C4-2B (cell line): ENCODE measurements at regions not wholly inside any gene's neighbourhood (a gene's known extent, or its start where the extent isn't known, plus 50 kb on each side); places are given as distances from the start of the nearest gene placed in this dataset.

ENCODE experiments used
- H3K27ac ChIP-seq: fragments of 450-650 bp; 2 replicates; pipeline ENCODE4 v1.5.1; 2017
- ZFX ChIP-seq: fragments of 450-650 bp; IDR thresholded peaks from 2 replicates; pipeline ENCODE4 v1.6.1; 2017
- TF ChIP-seq, protein P1 (sequence below): fragments of 450-650 bp; conservative IDR thresholded peaks from 2 replicates; pipeline ENCODE4 v1.5.1; 2017; ENCODE audit warnings: mild to moderate bottlenecking

DNA sequence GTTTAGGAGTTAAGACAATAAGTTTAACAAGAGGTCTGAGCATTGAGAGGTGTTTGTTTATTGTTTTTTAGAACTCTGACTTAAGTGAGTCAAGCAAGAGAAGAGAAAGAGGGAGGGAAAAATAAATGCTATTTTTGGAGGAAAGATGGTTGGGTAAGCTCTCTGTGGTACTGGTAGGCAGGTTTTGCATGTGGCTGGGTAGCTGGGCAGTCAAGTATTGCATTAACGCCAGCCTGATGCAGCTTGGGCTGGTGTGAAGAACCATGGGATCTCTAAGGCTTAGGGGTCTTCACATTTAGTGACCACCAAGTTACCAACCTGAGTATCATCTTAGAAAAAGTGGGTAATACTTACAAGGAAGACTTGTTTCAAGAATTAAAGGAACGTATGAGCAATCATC, 534.5 kb upstream of the SEMA6D start:
- no peak for TF ChIP-seq ZFX
- TF ChIP-seq, protein P1, sequence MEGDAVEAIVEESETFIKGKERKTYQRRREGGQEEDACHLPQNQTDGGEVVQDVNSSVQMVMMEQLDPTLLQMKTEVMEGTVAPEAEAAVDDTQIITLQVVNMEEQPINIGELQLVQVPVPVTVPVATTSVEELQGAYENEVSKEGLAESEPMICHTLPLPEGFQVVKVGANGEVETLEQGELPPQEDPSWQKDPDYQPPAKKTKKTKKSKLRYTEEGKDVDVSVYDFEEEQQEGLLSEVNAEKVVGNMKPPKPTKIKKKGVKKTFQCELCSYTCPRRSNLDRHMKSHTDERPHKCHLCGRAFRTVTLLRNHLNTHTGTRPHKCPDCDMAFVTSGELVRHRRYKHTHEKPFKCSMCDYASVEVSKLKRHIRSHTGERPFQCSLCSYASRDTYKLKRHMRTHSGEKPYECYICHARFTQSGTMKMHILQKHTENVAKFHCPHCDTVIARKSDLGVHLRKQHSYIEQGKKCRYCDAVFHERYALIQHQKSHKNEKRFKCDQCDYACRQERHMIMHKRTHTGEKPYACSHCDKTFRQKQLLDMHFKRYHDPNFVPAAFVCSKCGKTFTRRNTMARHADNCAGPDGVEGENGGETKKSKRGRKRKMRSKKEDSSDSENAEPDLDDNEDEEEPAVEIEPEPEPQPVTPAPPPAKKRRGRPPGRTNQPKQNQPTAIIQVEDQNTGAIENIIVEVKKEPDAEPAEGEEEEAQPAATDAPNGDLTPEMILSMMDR, result no peak
- no peak overlapping the region for H3K27ac ChIP-seq

DNA sequence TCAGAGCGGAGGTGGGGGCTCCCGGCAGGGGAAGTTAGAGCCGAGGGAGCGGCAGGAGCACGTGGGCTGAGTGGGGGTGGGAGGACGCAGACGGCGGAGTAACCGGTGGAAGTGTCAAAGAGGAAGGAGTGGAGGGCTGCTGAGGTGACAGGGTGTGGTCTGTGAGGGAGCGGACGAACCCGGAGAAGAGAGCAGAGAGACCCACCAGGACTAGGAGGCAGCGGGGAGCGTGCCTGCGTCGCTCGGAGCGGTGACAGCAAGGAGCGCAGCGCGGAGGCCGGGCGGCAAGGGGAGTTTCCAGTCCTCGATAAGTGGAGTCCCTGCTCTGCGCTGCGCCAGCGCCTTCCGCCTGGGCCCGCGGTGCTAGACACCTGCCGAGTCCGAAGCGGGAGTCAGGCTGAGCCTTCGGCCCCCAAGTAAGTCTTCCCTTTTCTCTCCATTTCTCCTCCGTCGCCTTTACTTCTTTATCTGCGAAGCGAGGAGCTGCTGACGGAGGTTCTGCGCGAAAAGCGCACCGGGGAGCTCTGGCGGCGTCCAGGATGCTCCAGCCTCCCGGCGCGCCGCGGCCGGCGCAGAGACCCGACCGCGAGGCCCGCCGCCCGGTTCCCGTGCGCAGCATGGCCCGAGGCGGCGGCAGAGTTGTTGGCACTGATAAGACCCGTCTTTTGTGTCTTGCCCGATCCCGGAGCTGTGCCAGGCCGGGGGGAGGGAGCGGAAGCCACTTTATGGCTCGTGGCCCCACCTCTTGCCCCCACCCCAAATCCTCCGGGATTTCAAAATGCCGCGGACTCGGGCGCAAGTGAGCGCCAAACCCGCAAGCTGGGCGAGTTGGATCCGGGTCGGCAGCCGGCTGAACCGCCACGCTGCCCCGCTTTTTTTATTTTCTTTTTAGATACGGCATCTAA, 533.0 kb upstream of the SEMA6D start:
- no peak for TF ChIP-seq ZFX
- TF ChIP-seq, protein P1, result no peak
- no peak overlapping the region for H3K27ac ChIP-seq

DNA sequence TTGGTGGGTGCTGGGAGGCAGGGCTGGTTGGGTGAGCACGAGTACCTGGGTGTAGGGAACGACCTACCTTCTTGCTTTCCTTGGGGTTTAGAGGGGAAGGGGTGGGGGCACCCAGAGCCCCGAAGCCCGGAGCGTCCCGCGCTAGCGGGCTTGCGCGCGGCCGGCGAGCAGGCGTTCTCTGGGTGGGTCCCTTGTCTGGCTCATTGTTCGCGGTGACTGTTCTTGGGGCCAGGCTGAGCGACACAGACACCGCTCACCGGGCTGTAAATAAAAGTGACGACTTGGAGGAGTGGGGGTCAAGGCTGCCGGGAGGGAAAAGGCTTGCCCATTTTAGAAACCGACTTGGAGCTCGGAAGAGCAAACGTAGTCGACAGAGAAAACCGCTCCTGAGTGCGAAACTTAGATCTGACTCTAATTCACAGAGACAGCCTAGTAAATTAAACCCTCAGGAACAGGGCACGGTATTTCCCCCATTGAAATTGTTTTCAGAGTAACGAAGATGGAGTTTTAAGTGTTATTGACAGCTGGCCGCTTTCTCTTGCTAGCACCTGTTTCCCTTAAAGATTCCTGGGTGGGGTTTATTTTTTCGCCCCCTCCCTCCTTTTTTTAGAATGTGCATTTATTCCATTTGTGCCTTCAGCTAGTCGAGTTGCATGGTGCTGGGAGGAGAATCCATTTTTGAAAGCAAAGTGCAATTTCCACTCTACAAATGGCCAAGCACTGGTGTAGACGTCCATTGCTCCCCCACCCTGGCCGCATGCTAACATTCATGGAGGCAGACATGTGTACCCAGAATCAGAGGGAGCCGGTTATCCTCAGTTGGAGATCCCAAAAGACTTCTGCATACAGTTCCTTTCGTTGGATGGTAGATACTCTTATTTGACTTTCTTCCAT, 532.1 kb upstream of the SEMA6D start:
- H3K27ac ChIP-seq, result no peak overlapping the region
- TF ChIP-seq, protein P1, result no peak
- TF ChIP-seq ZFX, result no peak

DNA sequence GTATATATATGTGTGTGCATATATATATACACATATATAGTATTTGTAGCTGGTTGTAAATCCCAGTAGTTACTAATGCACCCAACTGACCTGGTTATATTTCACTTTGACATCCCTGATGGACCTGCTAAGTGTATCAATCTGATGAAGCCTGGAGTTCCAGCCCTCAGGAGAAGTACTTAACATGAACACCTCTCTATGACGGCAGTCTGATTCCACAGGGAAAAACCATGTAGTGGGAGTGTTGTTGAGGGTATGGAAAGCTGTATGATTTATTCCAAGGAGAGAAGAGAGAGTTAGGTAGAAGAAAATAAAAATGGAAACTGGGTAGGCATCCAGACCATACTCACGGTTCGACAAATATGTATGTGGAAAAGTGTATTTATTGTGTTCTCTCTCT, 531.2 kb upstream of the SEMA6D start:
- H3K27ac ChIP-seq, result no peak overlapping the region
- TF ChIP-seq, protein P1, result no peak
- no peak for TF ChIP-seq ZFX

DNA sequence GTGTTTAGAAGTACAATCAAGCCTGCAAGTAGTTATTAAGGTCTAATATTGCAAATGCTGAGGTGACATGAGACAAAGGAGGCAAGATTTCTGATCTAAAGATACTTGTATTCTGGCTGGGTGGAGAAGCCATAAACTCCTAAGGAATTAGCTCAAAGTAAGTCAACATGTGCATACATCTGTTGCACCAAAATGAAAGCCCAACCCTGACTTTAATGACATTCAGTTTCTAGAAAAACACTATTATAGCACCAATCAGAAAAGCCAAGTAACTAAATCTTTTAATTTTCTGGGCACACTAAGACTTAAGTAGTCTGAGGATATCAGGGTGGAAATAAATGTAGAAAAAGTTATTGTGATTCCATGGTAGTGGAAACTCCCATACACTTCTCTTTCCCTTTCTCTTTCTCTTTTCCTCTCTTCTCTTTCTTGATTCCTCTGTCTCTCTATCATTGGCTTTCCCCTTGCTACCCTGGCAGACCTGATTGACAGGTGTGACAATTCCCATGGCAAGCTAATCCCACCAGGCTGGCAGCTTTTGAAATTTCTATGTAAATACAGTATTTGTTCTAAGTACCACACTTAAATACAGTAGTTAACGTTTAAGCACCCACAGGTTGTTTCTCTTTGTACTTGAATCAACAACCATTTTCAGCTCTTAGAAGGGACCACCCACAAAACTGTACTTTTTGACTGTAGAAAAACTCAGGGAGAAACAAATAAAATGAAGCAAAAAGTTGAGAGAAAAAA, 528.4 kb upstream of the SEMA6D start:
- TF ChIP-seq ZFX, result no peak
- TF ChIP-seq, protein P1, result no peak
- no peak overlapping the region for H3K27ac ChIP-seq

DNA sequence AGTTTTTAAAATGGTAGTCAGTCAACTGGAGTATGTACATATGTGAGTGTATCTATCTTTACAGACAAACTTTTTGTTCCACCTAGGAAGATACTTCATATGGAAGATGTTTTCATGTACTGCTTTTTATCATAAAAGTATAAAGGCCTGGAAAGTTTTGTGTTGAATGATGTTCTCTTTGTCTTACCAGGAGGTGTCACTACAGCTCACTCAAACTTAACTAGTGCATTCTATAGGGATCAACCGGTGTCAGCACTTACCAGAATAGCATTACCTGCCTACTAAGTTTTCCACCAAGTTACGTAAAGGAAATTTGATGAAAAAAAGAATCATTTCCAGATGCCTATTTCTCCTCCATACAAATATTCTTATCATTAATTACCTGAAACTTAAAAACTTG, 522.6 kb upstream of the SEMA6D start:
- H3K27ac ChIP-seq, result no peak overlapping the region

More for the DNA sequence above, 522.6 kb upstream of the SEMA6D start:
- TF ChIP-seq ZFX, result no peak
- TF ChIP-seq, protein P1, result peak; percentile 55
